SK-N-MC (cell line): ENCODE measurements at regions not wholly inside any gene's neighbourhood (a gene's known extent, or its start where the extent isn't known, plus 50 kb on each side); places are given as distances from the start of the nearest gene placed in this dataset.

Source experiments
- EZH2 ChIP-seq: fragments of 200-600 bp; sonication (generic); IDR thresholded peaks from one replicate; pipeline ENCODE4 v1.6.1; 2017; ENCODE audit warnings: antibody characterized with exemption
- FOXP2 ChIP-seq: optimal IDR thresholded peaks from 2 replicates; pipeline ENCODE3; 2011; ENCODE audit warnings: mild to moderate bottlenecking, moderate library complexity; ENCODE audit not compliant: insufficient read depth; ENCODE audit errors: extremely low read length, control extremely low read depth
- POLR2AphosphoS5 ChIP-seq: IDR thresholded peaks from 2 replicates; pipeline ENCODE4 v1.6.1; 2012; ENCODE audit warnings: mild to moderate bottlenecking, low read depth, low read length, borderline replicate concordance

DNA sequence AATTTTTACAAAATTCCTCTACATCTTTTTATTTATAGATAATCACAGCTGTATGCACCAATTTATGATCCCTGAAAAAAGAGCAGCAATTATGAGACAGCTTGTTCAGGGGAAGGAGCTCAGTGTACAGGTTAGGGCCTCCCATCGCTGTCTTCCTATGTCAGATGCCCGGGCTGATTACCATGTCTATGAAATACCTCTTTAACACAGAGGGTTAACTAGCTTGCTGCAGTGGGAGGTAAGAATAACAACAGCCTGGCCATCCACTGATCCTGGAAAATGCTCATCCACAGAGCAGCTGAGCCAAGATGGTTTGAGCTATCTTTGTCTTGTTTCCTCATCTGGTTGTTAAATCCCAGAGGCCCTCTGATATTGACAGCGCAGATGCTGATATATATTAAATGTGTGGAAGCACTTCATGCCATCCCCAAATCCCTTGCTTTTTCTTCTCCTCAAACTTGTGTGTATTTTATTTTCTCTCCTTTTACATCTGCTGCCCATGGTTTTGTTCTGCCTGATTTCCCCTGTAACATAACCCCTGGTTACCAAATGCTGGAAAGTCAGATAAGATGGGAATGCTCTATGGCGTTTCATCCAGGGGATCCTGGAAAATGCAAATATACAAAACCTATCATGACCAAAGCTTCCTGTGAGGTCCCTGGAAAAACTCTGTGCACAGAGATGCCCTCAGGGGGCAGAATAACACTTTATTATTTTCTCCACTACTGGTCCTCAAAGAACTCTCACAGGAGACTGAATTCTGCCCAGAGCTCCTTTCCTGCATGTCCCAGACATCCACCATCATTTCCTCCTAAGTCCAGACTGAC is 85.8 kb upstream of the PUDP start:
- TF ChIP-seq EZH2 (no peak), POLR2AphosphoS5 (no peak), FOXP2 (no peak)
